Activated CD8-positive, alpha-beta memory T cell treated with anti-CD3 and anti-CD28 coated beads, Interleukin-2, amount 50 U/mL, for 4 hours (primary cell): ENCODE measurements at regions not wholly inside any gene's neighbourhood (a gene's known extent, or its start where the extent isn't known, plus 50 kb on each side); places are given as distances from the start of the nearest gene placed in this dataset.

Experiments used
- DNase-seq: peaks from one replicate; pipeline ENCODE4 v3.0.0-alpha.2; 2020

DNA sequence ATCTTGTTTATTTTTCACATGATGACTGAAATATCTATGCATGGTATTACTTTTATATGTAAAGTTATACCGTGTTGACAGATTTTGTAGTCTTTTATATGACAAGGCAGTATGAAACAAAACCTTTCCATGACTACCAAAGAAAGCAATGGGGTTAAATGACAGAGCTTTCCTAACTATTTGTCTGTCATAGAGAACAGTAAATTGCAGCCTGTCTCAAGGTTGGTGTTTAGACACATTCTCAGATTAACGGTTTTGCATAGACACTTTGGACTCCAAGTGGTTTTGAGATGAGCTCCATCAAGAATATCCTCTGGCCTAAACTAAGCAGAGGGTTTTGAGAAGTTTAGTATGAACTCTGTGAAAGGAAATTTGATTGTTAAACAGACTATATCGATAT is 180.7 kb upstream of the TENM3 start:
- no peak for DNase-seq

- no peak for DNase-seq
These were observed 180.3 kb upstream of the TENM3 start for GRCh38 chr4:182062936-182063335.

GRCh38 chr4:182063651-182064050 is 179.6 kb upstream of the TENM3 start:
- no peak for DNase-seq

- DNase-seq: no peak
These were observed 177.9 kb upstream of the TENM3 start for GRCh38 chr4:182065255-182065654.

GRCh38 chr4:182066037-182066436 is 177.2 kb upstream of the TENM3 start:
- no peak for DNase-seq

DNA sequence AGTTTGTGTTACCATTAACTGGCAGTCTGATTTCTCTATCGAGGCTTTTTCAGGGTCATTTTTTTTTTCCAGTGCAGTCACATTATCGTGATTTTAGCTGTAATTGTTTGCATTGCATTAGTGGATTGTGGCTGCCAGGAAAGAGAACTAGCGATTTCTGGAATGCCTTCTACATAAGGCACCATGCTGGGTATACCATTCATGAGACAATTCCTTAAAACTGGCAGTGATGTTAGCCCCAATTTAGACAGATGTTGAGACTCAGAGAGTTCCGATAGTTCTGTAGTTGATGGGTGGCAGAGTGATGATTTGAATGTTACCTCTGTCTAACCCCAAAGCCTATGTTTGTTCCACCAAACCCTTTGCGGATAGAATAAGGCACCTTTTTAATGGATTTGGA is 175.4 kb upstream of the TENM3 start:
- no peak for DNase-seq

DNA sequence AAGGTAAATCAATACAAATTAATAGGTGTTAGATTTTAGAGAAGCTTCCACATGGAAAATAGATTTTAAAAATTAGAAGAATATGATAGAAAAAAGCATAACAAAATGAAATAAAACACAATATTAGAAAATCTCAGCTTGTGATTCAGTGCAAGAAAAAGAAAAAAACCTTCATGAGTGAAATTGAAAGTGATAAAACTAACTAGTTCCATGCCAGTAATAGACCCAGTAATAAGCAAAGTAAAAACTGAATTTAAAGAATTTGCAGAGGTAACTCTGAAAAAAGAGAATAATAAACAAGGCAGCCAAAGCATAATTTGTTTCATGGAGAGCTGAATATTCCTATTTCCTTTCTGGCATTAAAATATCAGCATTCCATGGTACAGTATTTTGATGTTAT is 174.3 kb upstream of the TENM3 start:
- no peak for DNase-seq

GRCh38 chr4:182073278-182073677 is 169.9 kb upstream of the TENM3 start:
- no peak for DNase-seq

DNA sequence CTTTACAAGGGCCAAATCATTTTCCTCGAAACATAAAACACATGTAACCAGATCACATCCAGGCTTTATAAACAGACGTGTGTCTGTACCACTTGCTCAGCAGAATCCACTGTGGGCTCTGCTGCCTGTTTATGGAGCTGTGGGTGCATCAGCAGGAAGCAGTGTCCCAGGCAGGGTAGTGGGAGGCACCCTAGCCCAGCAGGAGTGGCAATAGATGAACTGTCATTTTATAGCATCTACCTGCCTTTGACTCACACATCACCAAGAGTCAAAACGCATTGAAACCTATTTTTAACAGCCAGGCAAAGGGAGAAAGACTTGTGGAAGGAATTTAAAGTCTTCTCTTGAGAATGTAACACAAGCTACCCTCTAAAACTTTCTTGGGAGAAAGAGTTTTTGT is 169.1 kb upstream of the TENM3 start:
- no peak for DNase-seq

GRCh38 chr4:182074810-182075209 is 168.4 kb upstream of the TENM3 start:
- DNase-seq: no peak

- DNase-seq: no peak
These were observed 160.3 kb upstream of the TENM3 start for GRCh38 chr4:182082910-182083309.

DNA sequence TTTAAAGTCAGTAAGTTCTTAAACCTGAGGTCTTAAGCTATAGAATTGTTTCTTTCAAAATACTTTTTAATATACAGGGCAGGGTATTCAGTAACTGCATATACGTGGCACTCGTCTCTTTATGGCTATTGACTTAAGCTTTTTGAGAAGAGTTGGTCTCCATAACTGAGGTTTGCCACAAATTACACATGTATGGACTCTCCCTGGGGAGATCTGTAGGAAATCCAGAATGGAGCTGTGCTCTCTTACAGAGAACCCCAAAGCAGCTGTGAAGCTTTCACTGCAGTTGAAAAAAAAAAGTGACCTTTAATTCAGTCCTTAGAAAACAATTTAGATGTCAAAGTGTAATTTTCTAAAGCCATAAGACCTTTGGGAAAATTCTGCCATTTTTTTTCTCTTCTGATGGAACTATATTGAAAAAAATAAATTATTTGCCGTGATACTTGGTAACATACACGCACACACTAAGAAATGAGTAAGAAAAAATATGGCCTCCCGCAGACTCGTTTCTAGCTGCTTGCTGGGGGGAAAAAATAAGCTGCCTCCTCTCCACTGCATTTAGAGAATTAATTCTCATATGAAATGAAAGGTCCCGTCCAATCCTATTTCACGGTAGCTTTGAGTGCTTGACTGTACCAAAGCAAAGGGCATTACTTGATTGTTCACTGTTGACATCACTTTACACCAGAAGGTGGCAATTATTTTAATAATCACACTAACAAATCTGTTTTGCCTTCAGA is 159.4 kb upstream of the TENM3 start:
- DNase-seq: no peak

- DNase-seq: no peak
These were observed 158.1 kb upstream of the TENM3 start for GRCh38 chr4:182085051-182085480.

DNA sequence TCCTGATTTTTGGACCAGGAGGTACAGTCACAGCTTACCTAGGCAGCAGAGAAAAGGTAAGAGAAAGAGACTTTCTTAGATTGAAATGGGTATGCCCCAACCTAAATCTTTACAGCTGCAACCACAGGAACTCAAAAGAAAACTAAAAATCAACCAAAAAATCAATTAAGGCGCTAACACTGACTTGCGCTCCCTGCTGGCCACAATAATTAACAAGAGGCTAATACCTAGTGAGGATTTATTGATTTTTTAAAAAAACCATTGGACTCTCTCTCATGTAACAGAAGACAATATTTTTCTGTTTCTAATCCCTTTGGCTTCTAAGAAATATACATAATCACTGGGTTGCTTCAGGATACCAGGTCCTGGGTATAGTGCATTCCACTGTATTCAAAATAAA is 153.9 kb upstream of the TENM3 start:
- DNase-seq: no peak

- DNase-seq: no peak
These were observed 153.0 kb upstream of the TENM3 start for GRCh38 chr4:182090186-182090585.

DNA sequence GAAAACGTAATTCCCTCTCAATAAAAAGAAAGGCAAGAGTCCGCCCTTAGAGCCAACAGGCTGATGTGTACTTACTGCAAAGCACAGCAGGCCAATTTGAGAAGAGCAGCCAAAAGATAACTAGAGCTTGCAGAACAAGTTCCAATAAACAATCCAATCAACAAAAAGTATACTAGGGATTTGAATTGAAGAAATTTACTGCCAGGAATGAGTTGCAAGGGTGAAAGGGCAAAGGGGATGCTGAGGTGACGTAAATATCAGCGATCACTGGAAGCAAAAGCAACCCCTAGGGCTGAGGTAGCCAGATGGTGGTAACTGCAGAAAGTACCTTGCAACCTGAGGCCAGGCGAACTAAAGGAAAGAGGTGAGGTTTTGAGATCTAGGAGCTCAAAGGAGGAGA is 152.1 kb upstream of the TENM3 start:
- DNase-seq: no peak

DNA sequence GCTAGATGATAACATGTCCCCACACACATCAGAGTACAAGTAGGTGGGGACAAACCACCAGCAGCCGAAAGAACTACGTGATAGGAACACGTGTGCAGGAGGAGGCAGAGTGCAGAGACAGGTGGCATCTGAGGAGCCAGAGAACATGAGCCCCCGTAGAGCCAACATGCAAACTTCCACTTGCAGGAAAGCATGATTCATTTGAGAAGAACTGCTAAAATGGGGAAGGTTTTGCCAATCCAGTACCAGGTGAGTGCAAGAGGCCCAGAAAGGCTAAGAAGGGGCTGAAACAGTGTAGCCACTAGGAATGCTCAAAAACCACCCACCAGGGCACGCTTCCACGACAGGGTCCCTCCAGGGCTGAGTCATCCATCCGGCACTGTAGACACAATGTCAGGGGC is 149.8 kb upstream of the TENM3 start:
- DNase-seq: no peak

GRCh38 chr4:182093935-182094334 is 149.3 kb upstream of the TENM3 start:
- DNase-seq: no peak

GRCh38 chr4:182101618-182102017 is 141.6 kb upstream of the TENM3 start:
- no peak for DNase-seq

DNA sequence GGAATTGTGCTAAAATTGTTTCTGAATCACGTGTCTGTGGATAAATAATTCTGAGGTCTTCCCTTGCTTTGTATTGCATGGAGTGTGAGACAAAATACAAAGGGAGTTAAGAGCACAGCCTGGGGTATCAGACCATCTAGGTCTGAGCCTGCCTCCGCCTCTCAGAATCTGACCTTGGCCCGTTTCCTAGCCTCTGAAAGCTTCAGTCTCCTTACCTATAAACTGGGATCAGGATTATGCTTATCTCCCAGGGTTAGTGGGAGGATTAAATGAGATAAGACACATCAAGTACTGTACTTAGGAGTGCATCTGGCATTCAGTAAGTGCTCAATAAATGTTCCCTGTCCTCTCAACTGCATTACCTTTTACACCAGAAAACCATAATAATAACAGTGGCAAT is 140.6 kb upstream of the TENM3 start:
- DNase-seq: no peak

DNA sequence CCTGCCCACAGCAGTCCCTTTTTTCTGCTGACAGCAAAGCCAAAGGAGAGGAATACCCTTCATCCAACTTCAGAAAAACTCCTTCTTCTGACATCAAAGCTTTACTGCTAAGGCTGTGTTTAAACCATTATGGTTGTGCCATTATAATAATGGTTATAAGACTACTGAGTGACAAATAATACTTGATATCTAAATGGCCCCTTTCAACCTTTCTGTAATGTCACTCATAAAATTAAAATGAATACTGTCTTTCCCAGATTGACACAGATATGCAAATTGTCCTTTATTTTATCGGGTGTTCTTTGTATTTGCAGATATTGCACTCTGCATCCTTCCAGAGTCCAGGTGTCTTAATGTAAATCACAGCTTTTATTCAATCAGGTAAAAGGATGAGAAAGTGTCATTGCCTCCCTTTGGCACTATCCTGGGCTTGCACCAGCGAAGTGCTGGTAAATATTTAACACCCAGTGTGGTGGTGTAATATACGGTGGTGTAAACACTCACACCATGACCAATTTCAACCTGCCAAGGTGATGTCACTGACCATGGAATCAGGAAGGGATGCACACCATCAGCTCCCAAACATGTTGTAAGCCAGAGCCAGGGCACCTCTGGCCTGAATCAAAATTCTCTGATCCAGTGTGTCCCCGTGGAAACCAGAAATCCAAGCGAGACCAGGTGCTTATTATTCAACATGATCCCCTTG is 139.4 kb upstream of the TENM3 start:
- DNase-seq: no peak

DNA sequence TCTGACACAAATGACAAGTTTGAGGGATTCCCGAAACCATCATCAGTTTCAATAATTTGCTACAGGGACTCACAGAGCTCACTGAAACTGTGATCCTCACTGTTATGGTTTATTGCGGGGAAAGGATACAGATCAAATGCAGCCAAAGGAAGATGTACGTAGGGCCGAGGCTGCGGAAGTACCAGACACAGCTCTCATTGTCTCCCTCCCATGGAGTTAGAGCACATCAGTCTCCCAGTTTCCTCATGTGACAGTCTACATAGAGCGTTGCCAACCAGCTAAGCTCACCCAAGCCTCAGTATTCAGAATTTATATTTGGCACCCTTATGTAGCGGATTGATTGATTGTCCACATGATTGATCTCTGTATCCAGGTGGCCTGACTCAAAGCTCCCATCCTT is 137.8 kb upstream of the TENM3 start:
- no peak for DNase-seq

DNA sequence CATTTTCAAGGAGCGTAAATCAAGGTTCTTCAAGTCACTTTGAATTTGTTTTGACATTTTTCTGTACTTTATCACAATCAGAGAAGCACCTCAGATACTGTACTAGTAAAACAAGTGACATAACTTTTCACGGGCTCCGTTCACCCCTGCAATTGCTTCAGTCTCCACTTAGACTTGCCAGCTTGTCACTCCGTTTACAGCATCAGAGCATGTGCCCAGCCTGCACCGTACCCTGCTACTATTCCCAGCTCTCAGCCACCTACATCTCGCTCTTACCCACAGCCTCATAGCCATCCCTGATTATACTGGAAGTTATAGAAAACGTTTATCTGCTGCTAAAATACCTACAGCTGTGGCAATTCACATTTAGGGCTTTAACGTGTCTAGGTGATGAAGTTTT is 135.3 kb upstream of the TENM3 start:
- no peak for DNase-seq

DNA sequence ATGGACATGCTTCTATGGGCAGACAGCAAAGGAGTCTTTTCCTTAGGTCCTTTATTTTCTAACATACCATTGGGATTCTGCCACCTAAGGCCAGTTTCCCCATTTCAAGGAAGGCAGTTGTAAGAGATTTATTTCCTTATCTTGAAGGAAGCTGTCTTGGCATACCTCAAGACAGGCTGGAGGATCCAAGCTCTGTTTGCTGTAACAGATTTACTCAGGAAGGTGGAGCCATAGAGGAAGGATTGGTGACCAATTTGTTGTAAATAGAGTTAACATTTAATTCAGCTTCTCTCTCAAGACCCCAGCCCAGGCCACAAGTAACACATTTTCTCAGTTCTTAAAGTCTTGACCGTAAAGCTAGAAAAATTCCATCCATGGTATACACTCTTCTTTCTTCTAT is 131.6 kb upstream of the TENM3 start:
- DNase-seq: no peak

DNA sequence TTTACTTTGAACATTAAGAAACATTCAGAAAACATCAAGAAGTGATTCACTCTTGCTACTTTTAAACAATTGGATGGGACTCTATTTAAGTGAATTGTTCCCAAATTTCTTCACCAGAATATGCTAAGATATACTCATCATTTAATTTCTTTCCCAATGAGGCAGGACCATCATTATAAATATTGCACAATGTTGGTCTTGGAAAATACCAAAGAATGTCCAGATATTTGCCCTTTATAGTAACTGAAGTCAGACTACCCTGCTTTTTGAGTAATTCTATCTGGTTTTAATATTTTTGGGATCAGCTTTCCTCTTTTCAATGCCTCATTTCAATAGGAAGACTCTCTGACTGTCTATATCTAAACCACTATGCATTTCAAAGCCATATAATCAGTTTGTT is 129.4 kb upstream of the TENM3 start:
- no peak for DNase-seq
